Colonic mucosa (tissue), 4 donors: ENCODE measurements at regions not wholly inside any gene's neighbourhood (a gene's known extent, or its start where the extent isn't known, plus 50 kb on each side); places are given as distances from the start of the nearest gene placed in this dataset.

Experiments used
- DNase-seq: peaks from one replicate; pipeline ENCODE4 v3.0.0-alpha.2; 2020
- H3K27ac ChIP-seq: fragments of 200-600 bp; one replicate; pipeline ENCODE4 v1.8.0; 2021
- H3K27me3 ChIP-seq: fragments of 200-600 bp; one replicate; pipeline ENCODE4 v1.8.0; 2021
- H3K36me3 ChIP-seq: fragments of 200-600 bp; one replicate; pipeline ENCODE4 v1.8.0; 2021
- H3K4me1 ChIP-seq: fragments of 200-600 bp; one replicate; pipeline ENCODE4 v1.8.0; 2021; ENCODE audit warnings: mild to moderate bottlenecking
- H3K4me3 ChIP-seq: fragments of 200-600 bp; one replicate; pipeline ENCODE4 v1.8.0; 2021
- H3K9ac ChIP-seq, 2 donors: one replicate each; pipeline ENCODE4 v1.7.0; 2013; ENCODE audit warnings: control low read depth in 2 of 2, low read depth in 2 of 2, low read length in 2 of 2
- H3K9me3 ChIP-seq: fragments of 200-600 bp; one replicate; pipeline ENCODE4 v1.8.0; 2021
- CTCF ChIP-seq: fragments of 200-600 bp; IDR thresholded peaks from one replicate; pipeline ENCODE4 v1.8.0; 2022; ENCODE audit warnings: antibody characterized with exemption, mild to moderate bottlenecking
- intact Hi-C: fragments of 100-400 bp; cut with DNase I; formaldehyde crosslinking; loops from one replicate; pipeline ENCODE4 v1.14.1; 2022
- donor health status: healthy.
- donor health status: DM: no; HTN: no; CAD: no.
- donor health status: DM: no; HTN: no; CAD: no.

- no peaks in the 10 kb centered on the region for H3K9me3 ChIP-seq
- H3K27ac ChIP-seq, result no peak overlapping the region
- no peak overlapping the region for H3K4me3 ChIP-seq
- DNase-seq, result no peak
- no peaks in the 10 kb centered on the region for H3K36me3 ChIP-seq
- no peak overlapping the region for H3K9ac ChIP-seq
- intact Hi-C loops, result loop anchor here (10.0 kb wide), 1 partner anchor 202 kb away; no protein-coding TSS in a partner anchor
- peaks cover 50% of the 10 kb centered on the region for H3K27me3 ChIP-seq
- no peaks in the 10 kb centered on the region for H3K4me1 ChIP-seq
- no peak for TF ChIP-seq CTCF
Observed at GRCh38 chr1:98047171-98047570, 126.3 kb upstream of the DPYD start.

- H3K4me3 ChIP-seq, result peak overlapping the region; percentile 31
- no peaks in the 10 kb centered on the region for H3K4me1 ChIP-seq
- intact Hi-C loops, result loop anchor here (10.0 kb wide), 1 partner anchor 201 kb away; no protein-coding TSS in a partner anchor
- H3K27me3 ChIP-seq, result peaks cover 42% of the 10 kb centered on the region
- H3K9ac ChIP-seq, result no peak overlapping the region
- TF ChIP-seq CTCF, result no peak
- no peak for DNase-seq
- H3K36me3 ChIP-seq, result no peaks in the 10 kb centered on the region
- H3K9me3 ChIP-seq, result no peaks in the 10 kb centered on the region
- no peak overlapping the region for H3K27ac ChIP-seq
Observed at GRCh38 chr1:98045767-98046641, 125.2 kb upstream of the DPYD start.

GRCh38 chr1:98045211-98045766 lies 124.5 kb upstream of the DPYD start:
- H3K27me3 ChIP-seq, result peaks cover 39% of the 10 kb centered on the region
- H3K4me1 ChIP-seq, result no peaks in the 10 kb centered on the region
- intact Hi-C loops, result loop anchor here (10.0 kb wide), 1 partner anchor 200 kb away; no protein-coding TSS in a partner anchor
- H3K4me3 ChIP-seq, result peak overlapping the region; percentile 31
- no peak for TF ChIP-seq CTCF
- no peak for DNase-seq
- no peak overlapping the region for H3K9ac ChIP-seq
- H3K36me3 ChIP-seq, result no peaks in the 10 kb centered on the region
- H3K9me3 ChIP-seq, result no peaks in the 10 kb centered on the region
- no peak overlapping the region for H3K27ac ChIP-seq

- Histone ChIP-seq H3K36me3 (no peaks in the 10 kb centered on the region), H3K9me3 (no peaks in the 10 kb centered on the region), H3K9ac (no peak overlapping the region), H3K27ac (no peak overlapping the region), H3K4me1 (no peaks in the 10 kb centered on the region), H3K4me3 (no peak overlapping the region), H3K27me3 (peaks cover 34% of the 10 kb centered on the region)
- TF ChIP-seq CTCF, result no peak
- intact Hi-C loops, result loop anchor here (10.0 kb wide), 1 partner anchor 200 kb away; no protein-coding TSS in a partner anchor
- no peak for DNase-seq
Observed at GRCh38 chr1:98044766-98045165, 123.9 kb upstream of the DPYD start.

GRCh38 chr1:98044071-98044697 lies 123.3 kb upstream of the DPYD start:
- Histone ChIP-seq H3K9ac (no peak overlapping the region), H3K27ac (no peak overlapping the region), H3K36me3 (no peaks in the 10 kb centered on the region), H3K27me3 (peaks cover 34% of the 10 kb centered on the region), H3K9me3 (no peaks in the 10 kb centered on the region), H3K4me3 (no peak overlapping the region), H3K4me1 (no peaks in the 10 kb centered on the region)
- no peak for DNase-seq
- TF ChIP-seq CTCF, result no peak
- intact Hi-C loops, result loop anchor here (10.0 kb wide), 1 partner anchor 199 kb away; no protein-coding TSS in a partner anchor
